ENCODE measurements at regions not wholly inside any gene's neighbourhood (a gene's known extent, or its start where the extent isn't known, plus 50 kb on each side); places are given as distances from the start of the nearest gene placed in this dataset.

- Histone ChIP-seq H3K4me3 (no peak overlapping the region), H3K9me3 (peaks cover 0 to 3% (median 0%) of the 10 kb centered on the region in 11 donors), H3K27me3 (peaks cover 0 to 61% (median 17%) of the 10 kb centered on the region in 7 donors), H3K27ac (no peak overlapping the region), H3K36me3 (no peaks in the 10 kb centered on the region), H3K4me1 (no peaks in the 10 kb centered on the region)
- TF ChIP-seq, protein P1, sequence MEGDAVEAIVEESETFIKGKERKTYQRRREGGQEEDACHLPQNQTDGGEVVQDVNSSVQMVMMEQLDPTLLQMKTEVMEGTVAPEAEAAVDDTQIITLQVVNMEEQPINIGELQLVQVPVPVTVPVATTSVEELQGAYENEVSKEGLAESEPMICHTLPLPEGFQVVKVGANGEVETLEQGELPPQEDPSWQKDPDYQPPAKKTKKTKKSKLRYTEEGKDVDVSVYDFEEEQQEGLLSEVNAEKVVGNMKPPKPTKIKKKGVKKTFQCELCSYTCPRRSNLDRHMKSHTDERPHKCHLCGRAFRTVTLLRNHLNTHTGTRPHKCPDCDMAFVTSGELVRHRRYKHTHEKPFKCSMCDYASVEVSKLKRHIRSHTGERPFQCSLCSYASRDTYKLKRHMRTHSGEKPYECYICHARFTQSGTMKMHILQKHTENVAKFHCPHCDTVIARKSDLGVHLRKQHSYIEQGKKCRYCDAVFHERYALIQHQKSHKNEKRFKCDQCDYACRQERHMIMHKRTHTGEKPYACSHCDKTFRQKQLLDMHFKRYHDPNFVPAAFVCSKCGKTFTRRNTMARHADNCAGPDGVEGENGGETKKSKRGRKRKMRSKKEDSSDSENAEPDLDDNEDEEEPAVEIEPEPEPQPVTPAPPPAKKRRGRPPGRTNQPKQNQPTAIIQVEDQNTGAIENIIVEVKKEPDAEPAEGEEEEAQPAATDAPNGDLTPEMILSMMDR (IDR thresholded peaks at IDR 0.05), result no peak
- intact Hi-C loops (cut with DNase I), result no loop called here
- 36 to 40% methylated on average over 10 of the region's 10 CpGs for WGBS, 2 donors
- no peak for DNase-seq
- no peak for ATAC-seq
These were observed 348.5 kb downstream of the PTPRU start for GRCh38 chr1:29584776-29585175.

DNA sequence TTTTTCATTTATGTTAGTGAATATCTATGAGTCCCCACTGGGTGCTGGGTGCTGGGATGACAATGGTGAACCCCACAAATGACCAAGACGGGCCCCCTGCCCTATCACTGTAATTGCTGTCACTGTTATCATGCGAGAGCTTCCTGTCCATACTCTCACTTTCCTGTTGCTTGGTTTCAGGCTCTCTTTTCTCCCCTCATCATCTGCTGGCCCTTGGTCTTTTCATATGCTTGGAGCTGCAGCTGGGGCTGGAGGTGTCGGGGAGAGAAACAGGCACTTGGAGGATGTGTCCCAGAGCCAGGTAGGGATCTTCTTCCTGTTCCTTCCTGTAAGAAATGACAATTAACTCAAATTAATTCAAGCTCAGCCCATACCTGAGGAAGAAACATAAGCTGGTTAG, 348.0 kb downstream of the PTPRU start:
- no peak overlapping the region for H3K27ac ChIP-seq
- no peak for ATAC-seq
- 45 to 49% methylated on average over 3 of the region's 3 CpGs for WGBS, 2 donors
- no peak for DNase-seq
- H3K9me3 ChIP-seq, result no peaks in the 10 kb centered on the region
- no peaks in the 10 kb centered on the region for H3K4me1 ChIP-seq
- intact Hi-C loops (cut with DNase I), result no loop called here
- H3K27me3 ChIP-seq, result peaks cover 0 to 56% (median 17%) of the 10 kb centered on the region in 7 donors
- TF ChIP-seq, protein P1 (IDR thresholded peaks at IDR 0.05), result no peak
- no peaks in the 10 kb centered on the region for H3K36me3 ChIP-seq
- no peak overlapping the region for H3K4me3 ChIP-seq

GRCh38 chr1:29583727-29584126, 347.4 kb downstream of the PTPRU start:
- Histone ChIP-seq H3K27ac (no peak overlapping the region), H3K4me1 (no peaks in the 10 kb centered on the region), H3K36me3 (no peaks in the 10 kb centered on the region), H3K27me3 (peaks cover 0 to 55% (median 17%) of the 10 kb centered on the region in 7 donors), H3K4me3 (no peak overlapping the region), H3K9me3 (no peaks in the 10 kb centered on the region)
- 79 to 85% methylated on average over 5 of the region's 5 CpGs for WGBS, 2 donors
- intact Hi-C loops (cut with DNase I), result no loop called here
- TF ChIP-seq, protein P1 (IDR thresholded peaks at IDR 0.05), result no peak
- DNase-seq, result no peak
- ATAC-seq, result no peak

GRCh38 chr1:29581256-29581655, 344.9 kb downstream of the PTPRU start:
- Histone ChIP-seq H3K27me3 (peaks cover 0 to 57% (median 17%) of the 10 kb centered on the region in 7 donors), H3K4me1 (no peaks in the 10 kb centered on the region), H3K9me3 (no peaks in the 10 kb centered on the region), H3K27ac (no peak overlapping the region), H3K36me3 (no peaks in the 10 kb centered on the region), H3K4me3 (no peak overlapping the region)
- DNase-seq (no peak), ATAC-seq (no peak)
- 64 to 70% methylated on average over 4 of the region's 4 CpGs for WGBS, 2 donors
- intact Hi-C loops (cut with DNase I), result no loop called here
- TF ChIP-seq, protein P1 (IDR thresholded peaks at IDR 0.05), result no peak

Measured in heart right ventricle (tissue), 16 donors.